B cell (primary cell): ENCODE measurements at regions not wholly inside any gene's neighbourhood (a gene's known extent, or its start where the extent isn't known, plus 50 kb on each side); places are given as distances from the start of the nearest gene placed in this dataset.

Experiments
- CTCF ChIP-seq: fragments of 200-600 bp; IDR thresholded peaks from one replicate; pipeline ENCODE4 v1.8.0; 2022; ENCODE audit warnings: antibody characterized with exemption, mild to moderate bottlenecking
- EZH2 ChIP-seq: IDR thresholded peaks from 2 replicates; pipeline ENCODE4 v1.6.1; 2012; ENCODE audit warnings: borderline replicate concordance, low read depth, mild to moderate bottlenecking, moderate library complexity, low read length; ENCODE audit not compliant: insufficient read depth, poor library complexity, severe bottlenecking

- TF ChIP-seq CTCF, result no peak
- TF ChIP-seq EZH2, result no peak
These were observed 273.4 kb downstream of the HS3ST1 start for GRCh38 chr4:11155208-11155867.
